Brain pericyte (primary cell): ENCODE measurements at regions not wholly inside any gene's neighbourhood (a gene's known extent, or its start where the extent isn't known, plus 50 kb on each side); places are given as distances from the start of the nearest gene placed in this dataset.
"Not testable (repeated sequence)": the region's sequence is repeated elsewhere in the genome, so short reads cannot be mapped to it uniquely, and the experiment has no call there.

Source experiments
- DNase-seq: peaks from one replicate; pipeline ENCODE4 v3.0.0-alpha.2; 2012; ENCODE audit warnings: low read depth, low spot score

GRCh38 chr5:18403941-18404438, 769.7 kb downstream of the TAF11L14 start:
- DNase-seq: no peak

GRCh38 chr5:18420711-18421110, 786.5 kb downstream of the TAF11L14 start:
- DNase-seq: peak; percentile 1

GRCh38 chr5:18433336-18433735, 799.1 kb downstream of the TAF11L14 start:
- no peak for DNase-seq

- DNase-seq: no peak
Measured at GRCh38 chr5:18438126-18438525, 803.9 kb downstream of the TAF11L14 start.

GRCh38 chr5:18455521-18455920, 821.3 kb downstream of the TAF11L14 start:
- DNase-seq: no peak

GRCh38 chr5:18457255-18457654, 823.0 kb downstream of the TAF11L14 start:
- DNase-seq: no peak

- no peak for DNase-seq
Measured at GRCh38 chr5:18461766-18462165, 827.5 kb downstream of the TAF11L14 start.

- DNase-seq: no peak
Measured at GRCh38 chr5:18465833-18466681, 831.8 kb downstream of the TAF11L14 start.

GRCh38 chr5:18466731-18467130, 832.5 kb downstream of the TAF11L14 start:
- DNase-seq: no peak

GRCh38 chr5:18471791-18472190, 837.5 kb downstream of the TAF11L14 start:
- not testable (repeated sequence) for DNase-seq

GRCh38 chr5:18483451-18483850, 849.2 kb downstream of the TAF11L14 start:
- no peak for DNase-seq

GRCh38 chr5:18487928-18488480, 853.7 kb downstream of the TAF11L14 start:
- DNase-seq: no peak

- no peak for DNase-seq
Measured at GRCh38 chr5:18489703-18490102, 855.4 kb downstream of the TAF11L14 start.

- no peak for DNase-seq
Measured at GRCh38 chr5:18491349-18491748, 857.1 kb downstream of the TAF11L14 start.

- no peak for DNase-seq
Measured at GRCh38 chr5:18495157-18495556, 860.9 kb downstream of the TAF11L14 start.

- DNase-seq: no peak
Measured at GRCh38 chr5:18496041-18496440, 861.8 kb downstream of the TAF11L14 start.

GRCh38 chr5:18497089-18497488, 862.8 kb downstream of the TAF11L14 start:
- no peak for DNase-seq

GRCh38 chr5:18503797-18504328, 869.6 kb downstream of the TAF11L14 start:
- no peak for DNase-seq

- DNase-seq: no peak
Measured at GRCh38 chr5:18507114-18507513, 872.9 kb downstream of the TAF11L14 start.

GRCh38 chr5:18517641-18518380, 883.6 kb downstream of the TAF11L14 start:
- DNase-seq: no peak

- no peak for DNase-seq
Measured at GRCh38 chr5:18523380-18523779, 889.1 kb downstream of the TAF11L14 start.

GRCh38 chr5:18526792-18527405, 892.6 kb downstream of the TAF11L14 start:
- no peak for DNase-seq
